NCI-H1092 treated with DMSO at 0.1 percent for 48 hours (cell line): ENCODE measurements at regions not wholly inside any gene's neighbourhood (a gene's known extent, or its start where the extent isn't known, plus 50 kb on each side); places are given as distances from the start of the nearest gene placed in this dataset.

Source experiments
- DNase-seq: peaks from one replicate; lab custom pipeline; 2025; lab: John Stamatoyannopoulos, UW

- DNase-seq: no peak
Measured at GRCh38 chr7:138257459-138258196, 181.4 kb downstream of the AKR1D1 start.

DNA sequence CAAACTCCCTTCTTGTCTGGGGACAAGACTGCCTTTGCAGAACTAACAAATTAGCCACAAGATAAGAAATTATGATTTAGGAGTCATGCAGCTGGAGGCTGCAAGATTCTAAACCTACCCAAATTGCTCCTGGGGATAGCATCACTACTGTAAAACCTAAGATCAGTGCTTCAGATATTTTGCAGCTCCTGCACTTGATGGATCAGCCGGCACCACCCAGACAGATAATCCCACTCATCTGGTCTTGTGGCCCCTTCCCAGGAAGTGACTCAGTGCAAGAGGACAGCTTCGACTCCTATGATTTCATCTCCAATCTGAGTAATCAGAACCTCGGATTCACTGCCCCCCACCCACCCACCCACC lies 181.9 kb downstream of the AKR1D1 start:
- no peak for DNase-seq

- DNase-seq: no peak
Measured at GRCh38 chr7:138259675-138260074, 183.4 kb downstream of the AKR1D1 start.

GRCh38 chr7:138267934-138268333 lies 191.7 kb downstream of the AKR1D1 start:
- DNase-seq: no peak

GRCh38 chr7:138276891-138277290 lies 183.2 kb upstream of the TRIM24 start:
- DNase-seq: no peak

DNA sequence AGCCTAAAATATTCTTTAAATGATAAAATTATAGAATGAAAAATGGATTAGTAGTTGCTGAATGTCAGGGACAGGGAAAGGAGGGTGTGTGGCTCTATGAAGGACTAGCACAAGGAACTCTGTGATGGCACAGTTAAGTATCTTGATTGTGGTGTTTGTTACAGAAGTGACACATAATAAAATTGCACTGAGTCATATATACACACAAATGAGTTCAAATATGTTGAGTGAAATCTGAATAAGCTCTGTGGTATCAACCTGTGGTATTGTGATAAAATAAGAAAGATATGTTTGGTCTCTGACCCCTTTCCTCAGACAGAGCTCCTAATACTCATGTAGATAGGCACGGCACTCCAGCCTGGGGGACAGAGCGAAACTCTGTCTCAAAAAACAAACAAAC lies 181.5 kb upstream of the TRIM24 start:
- DNase-seq: no peak

GRCh38 chr7:138282997-138283396 lies 177.1 kb upstream of the TRIM24 start:
- no peak for DNase-seq

DNA sequence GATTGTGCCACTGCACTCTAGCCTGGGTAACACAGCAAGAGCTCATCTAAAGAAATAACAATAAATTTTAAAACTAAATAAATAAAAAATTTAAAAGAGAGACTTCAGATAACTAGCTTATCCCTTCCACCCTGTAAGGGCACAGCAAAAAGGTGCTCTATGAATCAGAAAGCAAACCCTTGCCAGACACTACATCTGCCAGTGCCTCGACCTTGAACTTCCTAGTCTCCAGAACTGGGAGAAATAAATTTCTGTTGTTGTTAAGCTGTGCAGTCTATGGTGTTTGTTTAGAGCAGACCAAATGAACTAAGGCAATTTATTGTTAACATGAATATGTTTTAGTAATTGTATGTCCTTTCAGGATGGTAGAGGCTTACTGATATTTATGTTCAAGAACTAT lies 174.9 kb upstream of the TRIM24 start:
- no peak for DNase-seq

DNA sequence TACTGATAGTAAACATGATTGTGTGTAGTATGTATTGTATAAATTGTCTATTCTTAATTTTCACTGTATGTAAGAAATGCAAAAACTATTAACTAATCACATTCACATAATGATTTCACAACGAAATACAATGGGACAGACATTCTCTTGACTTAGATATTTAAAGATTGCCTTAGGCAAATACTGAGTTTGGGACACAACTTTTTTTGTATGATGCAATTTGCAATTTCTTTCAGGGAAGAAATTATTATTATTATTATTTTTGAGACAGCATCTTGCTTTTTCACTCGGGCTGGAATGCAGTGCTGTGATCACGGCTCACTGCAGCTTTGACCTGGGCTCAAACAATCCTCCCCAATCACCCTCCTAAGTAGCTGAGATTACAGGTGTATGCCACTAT lies 173.2 kb upstream of the TRIM24 start:
- DNase-seq: no peak

- no peak for DNase-seq
Measured at GRCh38 chr7:138287549-138287948, 172.5 kb upstream of the TRIM24 start.

DNA sequence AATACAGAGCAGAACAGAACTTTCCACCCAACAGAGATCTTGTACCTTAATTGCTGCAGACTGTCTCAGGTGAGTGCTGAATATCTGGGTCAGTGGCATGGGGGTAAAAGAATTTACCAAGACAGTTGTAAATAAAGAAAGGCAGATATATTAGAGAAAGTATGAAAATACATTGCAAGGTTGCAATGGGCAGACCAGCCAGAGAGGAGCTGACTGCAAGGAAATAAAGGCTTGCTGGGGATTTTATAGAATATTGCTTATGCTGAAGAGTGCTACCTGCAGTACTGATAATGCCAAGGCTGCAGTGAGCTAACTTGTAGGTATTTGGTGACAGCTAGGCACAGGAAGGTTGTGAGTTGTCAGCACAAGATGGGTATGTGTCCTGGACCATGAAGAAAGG lies 171.0 kb upstream of the TRIM24 start:
- DNase-seq: no peak

DNA sequence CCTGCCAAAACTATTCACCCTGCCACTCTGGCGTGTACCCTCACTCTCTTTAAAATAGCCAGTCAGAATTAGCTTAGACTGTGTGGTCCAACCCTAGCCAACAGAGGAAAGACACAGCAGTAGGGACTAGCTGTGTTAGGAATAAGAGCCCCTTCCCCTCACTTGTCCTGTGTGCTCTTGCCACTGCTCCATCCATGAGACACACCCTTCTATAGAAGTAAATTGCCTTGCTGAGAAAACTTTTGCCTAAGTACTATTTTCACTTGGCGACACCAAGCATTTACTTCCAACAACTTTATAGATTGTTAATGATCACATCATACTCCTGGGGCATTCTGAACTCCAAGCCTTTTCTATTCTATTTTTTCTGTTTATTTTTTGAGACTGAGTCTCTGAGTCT lies 170.2 kb upstream of the TRIM24 start:
- DNase-seq: no peak

GRCh38 chr7:138292951-138293350 lies 167.1 kb upstream of the TRIM24 start:
- DNase-seq: no peak

DNA sequence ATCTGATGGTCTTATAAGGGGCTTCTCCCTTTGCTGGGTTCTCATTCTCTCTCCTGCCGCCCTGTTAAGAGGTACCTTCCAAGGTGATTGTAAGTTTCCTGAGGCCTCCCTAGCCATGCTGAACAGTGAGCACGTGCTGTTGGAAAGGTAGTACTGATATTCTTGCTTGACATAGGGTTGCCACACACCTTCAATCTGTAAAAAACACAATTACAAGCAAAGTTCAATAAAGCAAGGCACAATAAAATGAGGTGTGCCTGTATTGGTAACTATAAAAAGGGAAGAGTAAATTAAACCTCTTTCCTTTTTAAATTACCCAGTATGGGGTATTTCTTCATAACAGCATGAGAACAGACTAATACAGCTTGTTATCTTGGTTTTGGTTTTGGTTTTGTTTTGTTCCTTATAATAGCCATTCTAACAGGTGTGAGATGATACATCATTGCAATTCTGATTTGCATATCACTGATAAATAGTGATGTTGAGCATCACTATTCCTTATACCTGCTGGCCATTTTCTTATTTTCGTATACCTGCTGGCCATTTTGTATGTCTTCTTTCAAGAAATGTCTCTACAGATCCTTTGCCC lies 164.9 kb upstream of the TRIM24 start:
- no peak for DNase-seq

DNA sequence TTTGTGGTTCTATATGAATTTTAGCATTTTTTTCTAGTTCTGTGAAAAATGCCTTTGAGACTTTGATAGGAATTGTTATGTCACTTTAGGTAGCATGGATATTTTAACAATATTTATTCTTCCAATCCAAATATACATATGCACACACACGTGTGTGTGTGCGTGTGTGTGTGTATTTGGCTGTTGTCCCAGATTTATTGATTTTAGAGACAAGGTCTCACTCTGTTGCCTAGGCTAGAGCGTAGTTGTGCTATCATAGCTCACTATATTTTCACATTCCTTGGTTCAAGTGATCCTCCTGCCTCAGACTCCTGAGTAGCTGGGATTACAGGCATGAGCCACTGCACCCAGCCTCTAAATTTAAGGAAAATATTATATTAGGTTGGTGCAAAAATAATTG lies 162.5 kb upstream of the TRIM24 start:
- DNase-seq: peak; percentile 11

DNA sequence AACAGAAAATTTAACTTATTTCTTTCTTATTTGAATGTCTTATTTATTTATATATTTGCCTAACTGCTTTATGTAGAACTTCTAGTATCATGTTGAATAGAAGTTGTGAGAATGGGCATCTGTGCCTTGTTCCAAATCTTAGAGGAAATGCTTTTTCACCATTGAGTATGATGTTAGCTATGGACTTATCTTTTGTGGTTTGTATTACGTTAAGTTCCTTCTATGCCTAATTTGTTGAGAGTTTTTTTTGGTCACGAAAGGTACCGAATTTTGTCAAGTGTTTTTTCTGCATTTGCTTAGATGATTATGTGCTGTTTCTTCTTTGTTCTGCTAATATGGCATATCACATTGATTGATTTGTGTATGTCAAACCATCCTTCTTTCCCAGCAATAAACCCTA lies 161.0 kb upstream of the TRIM24 start:
- DNase-seq: no peak

DNA sequence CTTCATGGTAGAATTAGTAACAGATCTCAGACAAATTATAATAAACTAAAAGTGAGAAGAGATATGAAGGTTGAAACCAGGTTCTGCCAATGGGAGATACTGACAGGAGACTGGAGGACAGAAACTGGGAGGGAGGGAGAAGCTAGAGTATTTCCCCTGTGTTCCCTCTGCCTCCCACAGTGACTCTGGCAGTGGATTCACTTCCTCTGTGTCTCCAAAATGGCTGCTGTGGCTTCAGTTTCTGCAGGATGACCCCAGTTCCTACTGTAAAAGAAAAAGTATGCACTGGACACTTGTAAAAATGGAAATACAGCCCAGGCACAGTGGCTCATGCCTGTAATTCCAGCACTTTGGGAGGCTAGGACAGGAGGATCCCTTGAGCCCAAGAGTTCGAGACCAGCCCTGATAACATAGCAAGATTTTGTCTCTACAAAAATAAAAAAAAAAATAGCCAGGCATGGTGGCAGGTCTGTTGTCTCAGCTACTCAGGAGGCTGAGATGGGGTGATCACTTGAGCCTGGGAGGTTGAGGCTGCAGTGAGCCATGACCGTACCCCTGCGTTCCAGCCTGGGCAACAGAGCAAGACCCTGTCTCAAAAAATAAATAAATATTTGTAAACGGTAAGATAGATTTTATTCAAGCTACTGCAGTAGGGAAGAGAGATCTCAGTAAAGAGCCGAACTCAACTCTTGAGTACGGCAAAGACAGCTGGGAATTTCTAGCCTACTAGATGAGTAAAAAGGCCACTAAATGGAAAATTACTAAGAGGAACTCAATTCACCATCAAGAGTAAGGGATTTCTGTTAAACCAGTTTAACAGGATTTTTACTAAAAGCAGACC lies 156.6 kb upstream of the TRIM24 start:
- no peak for DNase-seq

DNA sequence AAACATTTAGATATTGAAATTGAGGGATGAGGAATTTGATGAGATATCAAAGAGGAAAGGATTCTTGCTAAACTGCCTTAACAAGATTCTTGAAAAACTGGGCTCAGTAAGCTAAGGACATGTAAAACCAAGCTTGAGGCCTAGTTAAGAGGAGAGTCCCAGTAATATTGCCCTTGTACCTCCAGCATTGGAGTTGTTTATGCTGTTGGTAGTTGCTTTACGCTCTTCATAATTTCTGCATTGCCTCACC lies 156.1 kb upstream of the TRIM24 start:
- DNase-seq: no peak

- DNase-seq: no peak
Measured at GRCh38 chr7:138307633-138308032, 152.4 kb upstream of the TRIM24 start.

DNA sequence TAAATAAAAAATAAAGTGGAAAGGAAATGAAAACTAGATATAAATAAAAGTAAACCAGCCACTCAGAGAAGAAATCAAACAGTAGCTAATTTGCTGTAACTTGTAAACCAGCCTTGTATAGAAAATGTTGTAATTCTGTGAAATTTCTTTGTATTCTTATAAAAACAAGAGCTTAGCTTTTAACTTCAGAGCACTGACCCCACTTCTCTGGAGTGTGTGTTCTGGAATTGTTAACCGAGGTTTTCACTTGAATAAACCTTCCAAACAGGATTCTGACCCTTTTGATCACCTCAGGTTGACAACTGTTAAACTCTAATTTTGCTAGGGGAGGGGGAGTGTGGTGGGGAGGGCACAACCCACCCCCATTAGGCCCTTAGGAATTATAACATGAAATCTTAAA lies 151.9 kb upstream of the TRIM24 start:
- no peak for DNase-seq

DNA sequence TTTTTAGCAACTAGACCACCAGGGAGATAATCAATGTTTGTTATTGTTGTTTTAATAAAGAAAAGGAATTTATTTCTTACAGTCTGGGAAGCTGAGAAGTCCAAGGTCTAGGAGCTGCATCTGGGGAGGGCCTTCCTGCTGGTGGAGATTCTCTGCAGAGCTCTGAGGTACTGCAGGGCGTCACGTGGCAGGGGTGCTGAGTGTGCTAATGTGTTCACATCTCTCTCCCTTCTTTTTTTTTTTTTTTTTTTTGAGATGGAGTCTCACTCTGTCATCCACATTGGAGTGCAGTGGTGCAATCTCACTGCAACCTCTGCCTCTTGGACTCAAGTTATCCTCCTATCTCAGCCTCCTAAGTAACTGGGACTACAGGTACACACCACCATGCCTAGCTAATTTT lies 150.9 kb upstream of the TRIM24 start:
- DNase-seq: no peak

- no peak for DNase-seq
Measured at GRCh38 chr7:138313829-138314178, 146.3 kb upstream of the TRIM24 start.

- no peak for DNase-seq
Measured at GRCh38 chr7:138316421-138317043, 143.5 kb upstream of the TRIM24 start.
